Esophagus squamous epithelium (tissue), 4 donors: ENCODE measurements at regions not wholly inside any gene's neighbourhood (a gene's known extent, or its start where the extent isn't known, plus 50 kb on each side); places are given as distances from the start of the nearest gene placed in this dataset.

Experiments used
- CTCF ChIP-seq, 6 experiments: fragments of 450-650 bp in 4 of 6; fragments of 200-600 bp in 2 of 6; sonication (generic) in 2 of 6; IDR thresholded peaks; one replicate each; pipeline ENCODE4 v1.5.1; 2016 to 2019; ENCODE audit warnings: antibody characterized with exemption in 6 of 6, mild to moderate bottlenecking in 4 of 6, moderate library complexity in 4 of 6
- POLR2A ChIP-seq, 4 donors: fragments of 450-650 bp; IDR thresholded peaks; one replicate each; pipeline ENCODE4 v1.6.1; 2017; ENCODE audit warnings: antibody characterized with exemption in 4 of 4, mild to moderate bottlenecking in 4 of 4, moderate library complexity in 3 of 4

GRCh38 chr12:115470526-115470925 is 786.6 kb upstream of the TBX3 start:
- TF ChIP-seq CTCF (IDR thresholded peaks at IDR 0.05) = no peak
- no peak for TF ChIP-seq POLR2A (IDR thresholded peaks at IDR 0.05)
